Erythroblast (primary cell): ENCODE measurements at regions not wholly inside any gene's neighbourhood (a gene's known extent, or its start where the extent isn't known, plus 50 kb on each side); places are given as distances from the start of the nearest gene placed in this dataset.

Experiments
- GATA1 ChIP-seq: IDR thresholded peaks from 2 replicates; pipeline ENCODE4 v1.6.1; 2011; ENCODE audit warnings: low read depth, mild to moderate bottlenecking, control low read depth, low read length, moderate library complexity
- POLR2A ChIP-seq: IDR thresholded peaks from 2 replicates; pipeline ENCODE4 v1.6.1; 2011; ENCODE audit warnings: mild to moderate bottlenecking, low read length

- TF ChIP-seq POLR2A (no peak), GATA1 (no peak)
Measured at GRCh38 chr2:16174693-16175045, 234.3 kb downstream of the MYCN start.
